ENCODE measurements at regions not wholly inside any gene's neighbourhood (a gene's known extent, or its start where the extent isn't known, plus 50 kb on each side); places are given as distances from the start of the nearest gene placed in this dataset.
"Not testable (repeated sequence)": the region's sequence is repeated elsewhere in the genome, so short reads cannot be mapped to it uniquely, and the experiment has no call there.

GRCh38 chr3:30475809-30476178 is 130.6 kb upstream of the TGFBR2 start:
- DNase-seq: no peak

DNA sequence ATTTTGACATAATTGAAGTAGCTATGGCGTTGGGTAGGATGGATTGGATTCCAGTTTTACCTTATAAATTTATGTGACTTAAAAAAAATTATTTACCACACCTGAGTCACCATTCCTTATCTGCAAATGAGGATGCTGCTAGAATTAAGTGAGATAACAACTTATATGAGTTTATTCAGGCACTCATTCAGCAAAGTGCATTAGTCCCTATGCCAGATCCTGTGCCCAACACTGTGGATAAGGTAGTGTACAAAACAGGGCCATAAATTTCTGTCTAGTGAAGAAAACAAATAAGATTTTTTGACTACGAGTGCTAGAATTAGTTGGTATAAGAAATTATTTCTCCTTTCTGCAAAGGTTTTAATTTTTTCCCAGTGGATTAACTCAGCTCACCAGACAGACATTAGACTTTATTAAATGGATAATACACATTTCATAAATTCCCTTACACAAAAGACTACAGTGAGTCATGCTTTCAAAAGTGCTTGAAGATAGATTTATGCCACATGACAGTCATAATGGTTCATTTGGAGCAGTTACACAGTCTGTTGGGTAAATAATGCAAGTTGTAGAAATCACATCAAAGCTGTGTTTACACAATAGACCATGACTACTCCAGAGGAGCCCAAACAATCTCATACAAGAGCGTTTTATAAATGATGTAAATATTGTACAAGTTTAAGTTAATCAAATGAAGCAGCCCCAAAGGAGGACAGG is 129.9 kb upstream of the TGFBR2 start:
- DNase-seq: peak; percentile 37

- no peak for DNase-seq
Observed at GRCh38 chr3:30477149-30477921, 129.1 kb upstream of the TGFBR2 start.

DNA sequence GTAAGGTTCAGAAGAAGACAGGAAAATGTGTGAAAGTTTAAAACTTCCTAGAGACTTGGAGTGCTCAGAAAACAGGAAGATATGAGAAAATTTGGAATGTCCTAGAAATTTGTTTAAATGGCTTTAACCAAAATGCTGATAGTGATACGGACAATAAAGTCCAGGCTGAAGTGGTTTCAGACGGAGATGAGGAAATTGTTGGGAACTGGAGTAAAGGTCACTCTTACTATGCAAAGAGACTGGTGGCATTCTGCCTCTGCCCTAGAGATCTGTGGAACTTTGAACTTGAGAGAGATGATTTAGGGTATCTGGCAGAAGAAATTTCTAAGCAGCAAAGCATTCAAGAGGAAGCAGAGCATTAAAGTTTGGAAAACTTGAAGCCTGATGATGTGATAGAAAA is 126.7 kb upstream of the TGFBR2 start:
- not testable (repeated sequence) for DNase-seq

GRCh38 chr3:30480156-30480555 is 126.2 kb upstream of the TGFBR2 start:
- not testable (repeated sequence) for DNase-seq

DNA sequence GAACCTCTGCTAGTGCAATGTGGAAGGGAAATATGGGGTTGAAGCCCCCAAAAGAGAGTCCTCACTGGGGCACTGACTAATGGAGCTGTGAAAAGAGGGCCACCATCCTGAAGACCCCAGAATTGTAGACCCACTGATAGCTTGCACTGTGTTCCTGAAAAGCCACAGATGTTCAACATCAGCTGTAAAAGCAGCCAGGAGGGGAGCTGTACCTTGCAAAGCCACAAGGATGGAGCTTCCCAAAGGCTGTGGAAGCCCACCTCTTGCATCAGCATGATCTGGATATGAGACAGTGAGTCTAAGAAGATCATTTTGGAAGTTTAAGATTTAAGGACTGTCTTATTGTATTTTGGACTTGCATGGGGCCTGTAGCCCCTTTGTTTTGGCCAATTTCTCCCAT is 125.8 kb upstream of the TGFBR2 start:
- DNase-seq: no peak

GRCh38 chr3:30481241-30481640 is 125.2 kb upstream of the TGFBR2 start:
- DNase-seq: no peak

DNA sequence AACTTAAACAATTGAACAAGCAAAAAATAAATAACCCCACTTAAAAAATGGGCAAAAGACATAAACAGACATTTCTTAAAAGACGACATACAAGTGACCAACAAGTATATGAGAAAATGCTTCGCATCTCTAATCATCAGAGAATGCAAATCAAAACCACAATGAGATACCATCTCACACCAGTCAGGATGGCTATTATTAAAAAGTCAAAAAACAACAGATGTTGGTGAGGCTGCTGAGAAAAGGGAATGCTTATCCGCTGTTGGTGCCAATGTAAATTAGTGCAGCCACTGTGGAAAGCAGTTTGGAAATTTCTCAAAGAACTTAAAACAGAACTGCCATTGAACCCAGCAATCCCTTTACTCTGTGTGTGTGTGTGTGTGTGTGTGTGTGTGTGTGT is 122.2 kb upstream of the TGFBR2 start:
- peak; percentile 46 for DNase-seq

GRCh38 chr3:30486368-30486767 is 120.0 kb upstream of the TGFBR2 start:
- no peak for DNase-seq

GRCh38 chr3:30488070-30488756 is 118.2 kb upstream of the TGFBR2 start:
- no peak for DNase-seq

DNA sequence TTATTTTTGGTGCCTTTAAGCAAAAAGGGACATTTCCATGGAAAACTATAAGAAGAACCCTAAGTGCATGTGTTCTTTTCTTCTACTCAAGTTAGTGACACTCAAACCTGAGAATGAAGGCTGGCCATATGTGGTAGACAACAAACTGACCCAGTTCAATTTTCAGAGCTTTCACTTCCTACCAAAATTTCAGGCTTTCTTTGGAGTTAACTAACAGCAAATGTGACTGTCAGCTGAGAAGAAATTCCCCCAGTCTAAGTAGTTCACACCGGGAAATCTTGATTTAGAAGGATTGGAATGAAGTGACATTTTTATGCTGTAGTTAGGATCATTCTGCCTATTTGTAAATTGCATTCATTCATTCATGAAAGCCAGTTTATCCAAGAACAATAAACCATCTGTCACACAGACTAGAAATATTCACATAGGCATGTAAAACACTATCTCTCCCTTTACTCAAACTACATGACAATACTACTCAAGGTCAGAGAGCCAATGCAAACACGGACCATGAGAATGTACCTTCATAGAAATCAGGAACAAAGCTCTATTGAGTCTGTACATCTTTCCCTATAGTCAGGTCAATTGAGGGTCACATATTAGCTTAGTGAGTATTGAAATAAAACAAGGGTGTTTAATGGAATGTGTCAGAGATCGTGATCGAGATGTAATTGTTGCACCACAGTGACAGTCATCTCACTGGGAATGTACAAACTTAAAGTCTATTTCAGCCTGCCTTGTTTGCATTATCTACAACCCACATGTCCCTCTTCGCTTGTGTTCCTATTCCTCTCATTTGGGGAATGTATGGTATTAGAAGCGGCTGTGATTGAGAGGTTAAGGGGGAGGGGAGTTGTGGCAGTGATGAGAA is 113.8 kb upstream of the TGFBR2 start:
- DNase-seq: peak; percentile 62

GRCh38 chr3:30493911-30494311 is 112.5 kb upstream of the TGFBR2 start:
- peak; percentile 61 for DNase-seq

- DNase-seq: no peak
Observed at GRCh38 chr3:30495172-30496065, 111.0 kb upstream of the TGFBR2 start.

GRCh38 chr3:30496066-30496966 is 110.1 kb upstream of the TGFBR2 start:
- DNase-seq: peak; percentile 79

DNA sequence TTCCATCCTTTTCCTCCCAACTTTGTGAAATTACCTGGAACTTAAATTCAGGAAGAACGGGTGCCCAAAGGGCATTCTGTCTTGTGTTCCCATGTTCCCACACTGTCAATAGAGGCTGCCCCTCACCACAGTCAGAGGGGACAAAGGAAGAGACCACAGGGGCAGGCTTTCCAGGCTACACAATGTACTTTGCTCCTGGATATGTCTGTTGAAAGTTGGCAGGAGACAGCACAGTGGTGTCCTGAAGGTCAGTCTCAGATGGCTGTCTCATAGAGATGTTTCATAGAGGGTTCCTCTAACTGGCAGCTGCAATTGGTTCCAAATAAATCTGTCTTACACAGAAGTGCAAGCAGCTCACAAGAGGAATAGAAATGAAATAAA is 107.8 kb upstream of the TGFBR2 start:
- DNase-seq: no peak

GRCh38 chr3:30500666-30501399 is 105.6 kb upstream of the TGFBR2 start:
- DNase-seq: no peak

DNA sequence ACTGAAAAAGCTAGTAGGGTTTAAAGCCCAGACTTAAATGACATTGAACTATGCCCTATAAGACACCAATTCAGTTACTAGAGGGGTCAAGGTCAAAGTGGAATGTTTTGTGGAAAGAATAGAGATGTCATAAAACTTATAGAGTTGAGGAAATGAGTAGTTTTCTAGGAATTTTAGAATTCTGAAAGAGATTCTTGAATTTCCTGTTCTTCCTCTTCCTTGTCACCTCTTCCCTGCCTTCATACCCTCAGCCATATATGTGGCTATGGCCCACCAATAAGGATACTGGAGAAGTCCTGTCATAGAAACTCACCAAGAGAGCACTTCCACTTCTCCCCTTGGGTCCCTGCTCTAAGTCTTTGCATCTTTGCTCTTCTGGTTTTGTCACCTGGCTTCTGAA is 104.9 kb upstream of the TGFBR2 start:
- peak; percentile 17 for DNase-seq

DNA sequence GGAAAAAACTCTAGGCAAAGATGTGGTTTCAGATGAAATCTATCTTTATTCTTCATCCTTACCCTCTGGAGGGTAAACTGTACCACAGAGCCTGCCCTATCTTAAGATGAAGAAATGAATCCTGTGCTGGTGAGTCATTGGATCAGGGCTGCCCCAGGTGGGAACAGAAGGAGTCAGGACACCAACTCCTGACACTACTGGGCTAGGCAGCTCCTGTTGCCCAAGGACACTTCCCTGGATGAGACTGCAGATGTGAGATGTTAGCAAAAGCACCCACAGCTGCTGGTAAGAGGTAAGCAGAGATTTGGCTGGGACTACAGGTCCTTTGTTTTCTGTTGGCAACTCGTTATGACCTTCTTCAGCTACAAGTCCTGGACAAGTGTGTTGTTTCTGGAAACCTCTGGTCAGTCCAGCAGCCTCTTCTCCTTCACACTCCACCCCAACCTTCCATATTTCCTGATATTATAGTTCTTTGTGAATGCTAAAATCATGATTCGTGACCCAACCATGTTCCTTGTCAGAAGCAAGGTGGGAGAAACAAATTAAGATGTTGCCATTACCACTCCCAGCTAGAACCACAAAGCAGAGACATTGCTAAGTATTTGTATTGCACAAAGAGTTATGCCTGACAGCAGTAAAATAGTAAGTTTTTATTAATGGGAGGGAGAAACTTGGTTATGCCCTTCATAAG is 104.2 kb upstream of the TGFBR2 start:
- peak; percentile 28 for DNase-seq

GRCh38 chr3:30502742-30503073 is 103.7 kb upstream of the TGFBR2 start:
- DNase-seq: peak; percentile 48

DNA sequence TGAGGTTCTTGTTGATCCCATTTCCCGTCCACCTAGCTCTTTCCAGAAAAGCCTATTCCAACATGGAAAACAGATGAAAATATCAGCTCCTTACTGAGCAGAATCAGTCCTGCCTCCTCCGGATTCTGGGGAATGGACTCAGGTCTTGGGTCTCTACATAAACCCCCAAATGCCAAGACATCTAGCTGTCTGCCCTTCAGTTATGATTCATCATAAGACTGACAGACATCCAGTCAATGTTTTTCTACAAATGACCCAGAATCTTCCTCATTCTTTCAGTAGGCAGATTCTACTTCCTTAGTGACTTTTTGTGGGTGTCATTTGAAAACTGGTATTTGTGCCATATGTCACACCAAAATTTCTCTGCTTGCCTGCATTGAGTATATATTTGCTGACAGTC is 103.0 kb upstream of the TGFBR2 start:
- no peak for DNase-seq

Data from EL (cell line).